HFF-Myc (cell line): ENCODE measurements at regions not wholly inside any gene's neighbourhood (a gene's known extent, or its start where the extent isn't known, plus 50 kb on each side); places are given as distances from the start of the nearest gene placed in this dataset.

Experiments used
- DNase-seq: peaks from one replicate; pipeline ENCODE4 v3.0.0-alpha.2; 2011; ENCODE audit warnings: low read depth; ENCODE audit errors: extremely low read depth
- H3K4me3 ChIP-seq: replicated peaks from 2 replicates; pipeline ENCODE4 v1.5.1; 2011; ENCODE audit warnings: low read depth, mild to moderate bottlenecking, control low read depth, low read length
- CTCF ChIP-seq: IDR thresholded peaks from 2 replicates; pipeline ENCODE4 v1.5.1; 2012; ENCODE audit warnings: mild to moderate bottlenecking, low read depth, low read length, control low read depth; ENCODE audit errors: missing control alignments

DNA sequence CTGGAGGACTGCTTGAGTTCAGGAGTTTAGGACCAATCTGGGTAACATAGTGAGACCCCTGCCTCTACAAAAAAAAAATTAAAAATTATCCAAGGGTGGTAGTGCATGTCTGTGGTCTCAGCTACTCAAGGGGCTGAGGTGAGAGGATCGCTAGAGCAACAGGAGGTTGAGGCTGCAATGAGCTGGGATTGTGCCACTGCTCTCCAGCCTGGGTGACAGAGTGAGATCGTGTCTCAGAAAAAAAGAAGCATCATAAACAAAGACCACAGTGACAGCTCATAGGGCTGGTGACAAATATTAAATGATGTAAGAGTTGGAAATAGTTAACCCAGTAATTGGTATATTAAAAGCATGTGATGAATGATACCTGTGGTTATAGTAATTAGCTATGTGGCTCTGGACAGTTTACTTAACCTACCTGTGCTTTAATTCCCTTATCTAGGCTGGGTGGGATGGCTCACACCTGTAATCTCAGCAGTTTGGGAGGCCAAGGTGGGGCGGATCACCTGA lies 68.0 kb downstream of the GSC start:
- no peak for TF ChIP-seq CTCF
- no peak for DNase-seq
- H3K4me3 ChIP-seq, result no peak overlapping the region

GRCh38 chr14:94700336-94700735 lies 69.6 kb downstream of the GSC start:
- no peak for TF ChIP-seq CTCF
- no peak overlapping the region for H3K4me3 ChIP-seq
- DNase-seq, result no peak

GRCh38 chr14:94699831-94700230 lies 70.1 kb downstream of the GSC start:
- H3K4me3 ChIP-seq, result no peak overlapping the region
- TF ChIP-seq CTCF, result no peak
- no peak for DNase-seq

DNA sequence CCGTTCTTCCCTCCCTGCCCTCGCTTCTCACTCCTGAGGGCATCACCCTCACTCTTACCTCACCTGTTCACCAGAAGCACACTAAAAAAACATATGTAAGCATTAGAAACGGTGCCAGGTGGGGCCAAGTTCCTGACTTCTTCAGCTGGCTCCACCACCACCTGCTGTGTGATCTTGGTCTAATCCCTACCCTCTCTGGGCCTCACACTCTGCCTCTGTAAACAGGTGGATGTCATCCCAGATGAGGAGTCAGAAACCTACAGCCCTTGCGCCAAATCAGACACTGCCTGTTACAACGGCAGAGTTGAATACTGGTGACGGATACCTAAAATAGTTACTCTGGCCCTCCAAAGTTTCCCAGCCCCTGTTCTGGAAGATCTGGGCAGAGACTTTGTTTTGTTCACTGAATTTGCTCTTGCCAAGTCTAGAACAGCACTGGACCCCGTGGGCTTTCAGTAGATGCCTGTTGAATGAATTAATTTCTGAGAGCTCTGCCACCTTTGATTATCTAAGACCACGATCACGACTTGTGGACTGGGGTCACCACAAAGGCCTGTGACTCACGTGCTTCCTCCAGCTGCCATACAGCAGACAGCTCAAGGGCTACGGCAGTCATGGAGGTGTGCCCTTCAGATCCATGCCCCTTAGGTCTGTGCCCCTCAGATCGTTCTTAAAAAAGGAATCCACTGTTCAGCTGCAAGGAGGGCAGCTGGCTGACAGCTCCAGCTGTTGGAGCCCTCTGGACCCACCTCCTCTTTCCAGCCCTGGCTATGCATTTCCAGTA lies 71.9 kb downstream of the GSC start:
- DNase-seq, result no peak
- TF ChIP-seq CTCF, result no peak
- H3K4me3 ChIP-seq, result no peak overlapping the region

DNA sequence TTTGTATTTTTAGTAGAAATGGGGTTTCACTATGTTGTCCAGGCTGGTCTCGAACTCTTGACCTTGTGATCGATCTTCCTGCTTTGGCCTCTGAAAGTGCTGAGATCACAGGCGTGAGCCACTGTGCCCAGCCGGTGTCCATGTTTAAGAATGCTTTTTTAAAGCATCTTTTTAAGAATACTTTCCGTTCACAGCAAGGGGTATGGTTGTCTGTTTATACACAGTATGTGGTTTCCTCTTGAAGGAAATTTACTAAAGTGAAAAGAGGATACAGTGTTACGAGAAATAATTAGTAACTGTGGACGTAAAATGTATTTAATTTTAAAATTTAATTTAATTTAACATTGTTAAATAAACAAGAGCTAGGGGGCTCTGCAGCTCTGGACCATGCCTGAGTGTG lies 73.4 kb downstream of the GSC start:
- no peak overlapping the region for H3K4me3 ChIP-seq
- no peak for DNase-seq
- TF ChIP-seq CTCF, result no peak

- TF ChIP-seq CTCF, result no peak
- no peak for DNase-seq
- H3K4me3 ChIP-seq, result no peak overlapping the region
Observed at GRCh38 chr14:94695231-94695630, 74.7 kb downstream of the GSC start.

- no peak overlapping the region for H3K4me3 ChIP-seq
- DNase-seq, result no peak
- TF ChIP-seq CTCF, result no peak
Observed at GRCh38 chr14:94691660-94692034, 78.3 kb downstream of the GSC start.
